ENCODE measurements at regions not wholly inside any gene's neighbourhood (a gene's known extent, or its start where the extent isn't known, plus 50 kb on each side); places are given as distances from the start of the nearest gene placed in this dataset.

DNA sequence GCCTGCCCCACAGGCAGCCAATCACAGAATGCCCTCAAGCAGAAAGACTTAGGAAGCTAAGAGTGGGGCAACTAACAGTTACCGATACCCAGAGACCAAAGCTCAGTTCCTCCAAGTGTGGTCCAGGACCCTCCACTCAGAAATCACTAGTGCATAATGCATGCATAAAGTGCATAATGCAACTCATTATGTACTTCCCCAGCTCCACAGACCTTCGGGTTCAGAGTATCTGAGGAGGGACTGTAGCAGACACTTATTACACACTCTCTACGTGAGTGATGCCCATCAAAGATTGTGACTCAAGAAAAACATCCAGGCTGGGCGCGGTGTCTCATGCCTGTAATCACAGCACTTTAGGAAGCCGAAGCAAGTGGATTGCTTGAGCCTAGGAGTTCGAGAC is 328.0 kb downstream of the BCOR start:
- no peaks in the 10 kb centered on the region for H3K36me3 ChIP-seq
- H3K27ac ChIP-seq = no peak overlapping the region
- peaks cover 0 to 52% (median 0%) of the 10 kb centered on the region in 7 donors for H3K27me3 ChIP-seq
- H3K4me3 ChIP-seq = no peak overlapping the region
- H3K9me3 ChIP-seq = no peaks in the 10 kb centered on the region
- WGBS, 2 donors = 95% methylated on average over 7 of the region's 7 CpGs
- intact Hi-C loops (cut with DNase I) = no loop called here
- TF ChIP-seq, protein P1, sequence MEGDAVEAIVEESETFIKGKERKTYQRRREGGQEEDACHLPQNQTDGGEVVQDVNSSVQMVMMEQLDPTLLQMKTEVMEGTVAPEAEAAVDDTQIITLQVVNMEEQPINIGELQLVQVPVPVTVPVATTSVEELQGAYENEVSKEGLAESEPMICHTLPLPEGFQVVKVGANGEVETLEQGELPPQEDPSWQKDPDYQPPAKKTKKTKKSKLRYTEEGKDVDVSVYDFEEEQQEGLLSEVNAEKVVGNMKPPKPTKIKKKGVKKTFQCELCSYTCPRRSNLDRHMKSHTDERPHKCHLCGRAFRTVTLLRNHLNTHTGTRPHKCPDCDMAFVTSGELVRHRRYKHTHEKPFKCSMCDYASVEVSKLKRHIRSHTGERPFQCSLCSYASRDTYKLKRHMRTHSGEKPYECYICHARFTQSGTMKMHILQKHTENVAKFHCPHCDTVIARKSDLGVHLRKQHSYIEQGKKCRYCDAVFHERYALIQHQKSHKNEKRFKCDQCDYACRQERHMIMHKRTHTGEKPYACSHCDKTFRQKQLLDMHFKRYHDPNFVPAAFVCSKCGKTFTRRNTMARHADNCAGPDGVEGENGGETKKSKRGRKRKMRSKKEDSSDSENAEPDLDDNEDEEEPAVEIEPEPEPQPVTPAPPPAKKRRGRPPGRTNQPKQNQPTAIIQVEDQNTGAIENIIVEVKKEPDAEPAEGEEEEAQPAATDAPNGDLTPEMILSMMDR (IDR thresholded peaks at IDR 0.05) = no peak
- peaks cover 0 to 26% (median 8%) of the 10 kb centered on the region in 9 donors for H3K4me1 ChIP-seq
- no peak for ATAC-seq
- no peak for DNase-seq

GRCh38 chrX:39771089-39771488 is 326.7 kb downstream of the BCOR start:
- DNase-seq = no peak
- H3K9me3 ChIP-seq = no peaks in the 10 kb centered on the region
- no peaks in the 10 kb centered on the region for H3K36me3 ChIP-seq
- peaks cover 0 to 45% (median 0%) of the 10 kb centered on the region in 7 donors for H3K27me3 ChIP-seq
- WGBS, 2 donors = 92 to 93% methylated on average over 5 of the region's 5 CpGs
- intact Hi-C loops (cut with DNase I) = no loop called here
- ATAC-seq = no peak
- TF ChIP-seq, protein P1 (IDR thresholded peaks at IDR 0.05) = no peak
- peaks cover 0 to 26% (median 8%) of the 10 kb centered on the region in 9 donors for H3K4me1 ChIP-seq
- no peak overlapping the region for H3K4me3 ChIP-seq
- H3K27ac ChIP-seq = no peak overlapping the region

DNA sequence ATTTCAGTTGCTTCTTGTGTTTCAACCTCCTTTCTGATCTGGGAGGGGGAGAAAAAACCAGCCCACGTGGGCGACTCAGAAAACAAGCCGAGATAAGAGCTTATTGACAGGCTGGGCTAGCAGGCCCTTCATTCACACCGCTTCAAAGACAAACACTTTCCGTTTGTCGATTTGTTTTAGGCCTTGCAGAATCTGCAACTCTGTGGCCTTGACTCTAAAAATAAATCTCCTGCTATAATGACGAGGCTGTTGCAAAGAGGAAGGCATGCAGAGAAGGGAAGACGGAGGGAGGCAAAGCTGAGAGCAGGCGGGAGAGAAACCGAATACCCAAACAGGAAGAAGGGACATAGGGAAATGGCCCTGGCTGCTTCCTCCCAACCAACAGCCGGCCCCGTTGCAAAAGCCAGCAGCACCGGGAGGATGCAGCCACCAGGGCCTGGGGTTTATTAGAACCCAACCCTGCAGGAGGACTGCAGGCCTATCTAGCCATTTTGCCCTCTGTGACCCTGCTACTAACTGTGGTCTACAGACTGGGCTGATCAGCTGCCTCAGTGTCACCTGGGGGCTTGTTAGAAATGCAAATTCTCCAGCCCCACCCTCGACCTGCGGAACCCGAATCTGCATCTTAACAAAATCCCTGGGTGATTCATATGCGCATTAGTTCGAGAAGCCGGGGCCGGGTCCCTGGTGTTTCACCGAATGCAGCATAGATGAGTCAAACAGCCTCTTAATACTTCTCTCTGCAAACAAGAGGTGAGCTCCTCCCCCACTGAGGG is 325.5 kb downstream of the BCOR start:
- Histone ChIP-seq H3K4me3 (no peak overlapping the region), H3K27me3 (peaks cover 0 to 44% (median 0%) of the 10 kb centered on the region in 7 donors), H3K27ac (peak overlapping the region in 8 of 10 donors; percentile 34 to 78 (median 61)), H3K4me1 (peaks cover 0 to 26% (median 8%) of the 10 kb centered on the region in 9 donors), H3K9me3 (no peaks in the 10 kb centered on the region), H3K36me3 (no peaks in the 10 kb centered on the region)
- TF ChIP-seq, protein P1 (IDR thresholded peaks at IDR 0.05) = no peak
- intact Hi-C loops (cut with DNase I) = no loop called here
- 34 to 42% methylated on average over 21 of the region's 21 CpGs for WGBS, 2 donors
- ATAC-seq (peak; percentile 47 to 78 (median 68)), DNase-seq (no peak)

DNA sequence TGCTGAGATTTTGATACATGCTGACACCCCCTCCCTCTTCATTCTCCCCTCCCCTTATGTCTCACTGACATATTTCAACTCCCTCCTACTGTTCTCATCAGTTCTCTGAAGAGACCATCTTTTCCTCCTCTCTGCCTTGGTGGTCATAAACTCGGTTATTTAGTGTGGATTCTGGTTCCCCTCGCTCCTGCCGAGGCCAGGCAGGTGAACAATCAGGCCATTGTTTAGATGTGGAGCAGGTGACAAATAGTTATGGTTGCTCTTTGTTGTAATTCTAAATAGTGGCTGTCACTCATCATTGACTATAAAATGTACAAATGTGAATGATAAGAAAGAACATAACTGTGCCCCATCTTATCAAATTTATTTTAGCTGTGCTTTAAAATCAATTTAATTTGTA is 324.6 kb downstream of the BCOR start:
- ATAC-seq = no peak
- WGBS, 2 donors = 95 to 98% methylated on average over 3 of the region's 3 CpGs
- H3K27me3 ChIP-seq = peaks cover 0 to 44% (median 0%) of the 10 kb centered on the region in 7 donors
- no peaks in the 10 kb centered on the region for H3K36me3 ChIP-seq
- no peak overlapping the region for H3K27ac ChIP-seq
- no peaks in the 10 kb centered on the region for H3K9me3 ChIP-seq
- no peak overlapping the region for H3K4me3 ChIP-seq
- TF ChIP-seq, protein P1 (IDR thresholded peaks at IDR 0.05) = no peak
- peaks cover 0 to 26% (median 8%) of the 10 kb centered on the region in 9 donors for H3K4me1 ChIP-seq
- no peak for DNase-seq
- intact Hi-C loops (cut with DNase I) = no loop called here

Data from heart right ventricle (tissue), 16 donors.